IMR-90 (cell line): ENCODE measurements at regions not wholly inside any gene's neighbourhood (a gene's known extent, or its start where the extent isn't known, plus 50 kb on each side); places are given as distances from the start of the nearest gene placed in this dataset.

Source experiments
- ATAC-seq: fragments of 200-7000 bp; cut with Tn5 transposase; 2 replicates; pipeline ENCODE4 v1.9.1; 2020; ENCODE audit warnings: low read depth, mild to moderate bottlenecking, moderate library complexity
- BruUV-seq: library from RNA; stranded (reverse); fragments of 400-500 nt; replicated peaks from 2 replicates; lab custom pipeline; 2021; lab: Mats Ljungman, UMichigan
- CTCF ChIA-PET: fragments of 300-600 bp; formaldehyde crosslinking; extraction: SDS; loops from one replicate; lab custom pipeline; 2021; ENCODE audit warnings: antibody characterized with exemption; lab: Yijun Ruan, JAX
- POLR2A ChIA-PET: fragments of 300-600 bp; sonication (Branson Sonifier 250); formaldehyde crosslinking; loops from one replicate; lab custom pipeline; 2022; ENCODE audit warnings: antibody characterized with exemption; ENCODE audit not compliant: unreplicated experiment; lab: Charles Lee
- DNase-seq: peaks from one replicate; pipeline ENCODE4 v3.0.0; 2013
- H2AFZ ChIP-seq: replicated peaks from 2 replicates; pipeline ENCODE3; 2013; ENCODE audit warnings: low read length, mild to moderate bottlenecking; ENCODE audit not compliant: poor library complexity
- H2AK5ac ChIP-seq: 2 replicates; pipeline ENCODE4 v1.6.1; 2013; ENCODE audit warnings: low read depth, low read length, inconsistent platforms
- H2AK9ac ChIP-seq: replicated peaks from 2 replicates; pipeline ENCODE3; 2013; ENCODE audit warnings: mild to moderate bottlenecking, low read depth, low read length, moderate library complexity; ENCODE audit not compliant: poor library complexity
- H2BK120ac ChIP-seq: 2 replicates; pipeline ENCODE4 v1.6.1; 2013; ENCODE audit warnings: low read depth, low read length, inconsistent platforms
- H2BK15ac ChIP-seq: 3 replicates; pipeline ENCODE4 v1.6.1; 2013; ENCODE audit warnings: low read depth, low read length, inconsistent platforms
- H2BK20ac ChIP-seq: 2 replicates; pipeline ENCODE4 v1.6.1; 2013; ENCODE audit warnings: low read depth, mild to moderate bottlenecking, inconsistent platforms, low read length, moderate library complexity
- H2BK5ac ChIP-seq: 2 replicates; pipeline ENCODE4 v1.6.1; 2013; ENCODE audit warnings: mild to moderate bottlenecking, low read depth, low read length, inconsistent platforms; ENCODE audit not compliant: poor library complexity, severe bottlenecking
- H3K14ac ChIP-seq: replicated peaks from 2 replicates; pipeline ENCODE4 v1.6.1; 2013; ENCODE audit warnings: low read depth, low read length, inconsistent platforms
- H3K18ac ChIP-seq: 2 replicates; pipeline ENCODE4 v1.6.1; 2013; ENCODE audit warnings: low read depth, low read length, control low read depth
- H3K23ac ChIP-seq: 2 replicates; pipeline ENCODE4 v1.6.1; 2013; ENCODE audit warnings: low read depth, low read length, inconsistent platforms
- H3K27ac ChIP-seq: 2 replicates; pipeline ENCODE4 v1.5.1; 2013; ENCODE audit warnings: mild to moderate bottlenecking, control low read depth, low read length; ENCODE audit not compliant: insufficient read depth
- H3K27me3 ChIP-seq: 2 replicates; pipeline ENCODE4 v1.6.1; 2013; ENCODE audit warnings: low read length; ENCODE audit not compliant: control insufficient read depth, insufficient read depth
- H3K36me3 ChIP-seq: 2 replicates; pipeline ENCODE4 v1.6.1; 2013; ENCODE audit warnings: low read length, mixed read lengths; ENCODE audit not compliant: control insufficient read depth, insufficient read depth
- H3K4ac ChIP-seq: 2 replicates; pipeline ENCODE4 v1.6.1; 2013; ENCODE audit warnings: low read depth, low read length, inconsistent platforms
- H3K4me1 ChIP-seq: 2 replicates; pipeline ENCODE4 v1.6.1; 2013; ENCODE audit warnings: low read length, mixed read lengths; ENCODE audit not compliant: control insufficient read depth, insufficient read depth
- H3K4me2 ChIP-seq: 2 replicates; pipeline ENCODE4 v1.6.1; 2013; ENCODE audit warnings: low read depth, mild to moderate bottlenecking, control low read depth, low read length, moderate library complexity
- H3K4me3 ChIP-seq: 2 replicates; pipeline ENCODE4 v1.5.1; 2013; ENCODE audit warnings: low read depth, mild to moderate bottlenecking, control low read depth, low read length, moderate library complexity; ENCODE audit not compliant: insufficient read depth
- H3K56ac ChIP-seq: 2 replicates; pipeline ENCODE4 v1.6.1; 2013; ENCODE audit warnings: low read length, inconsistent platforms; ENCODE audit not compliant: insufficient read depth; ENCODE audit errors: extremely low read depth
- H3K79me1 ChIP-seq, 2 experiments: 2 replicates each; pipeline ENCODE4 v1.6.1; 2013; ENCODE audit warnings: low read length in 2 of 2, inconsistent platforms in 1 of 2, low read depth in 1 of 2
- H3K9ac ChIP-seq: 2 replicates; pipeline ENCODE4 v1.6.1; 2013; ENCODE audit warnings: low read depth, low read length, control low read depth
- H3K9me1 ChIP-seq: 2 replicates; pipeline ENCODE4 v1.6.1; 2013; ENCODE audit warnings: low read length, inconsistent platforms; ENCODE audit not compliant: insufficient read depth
- H3K9me3 ChIP-seq: 2 replicates; pipeline ENCODE4 v1.6.1; 2013; ENCODE audit warnings: low read length; ENCODE audit not compliant: control insufficient read depth, insufficient read depth
- H4K20me1 ChIP-seq: 2 replicates; pipeline ENCODE4 v1.6.1; 2013; ENCODE audit warnings: low read length, inconsistent platforms; ENCODE audit not compliant: insufficient read depth
- H4K5ac ChIP-seq: 2 replicates; pipeline ENCODE4 v1.6.1; 2013; ENCODE audit warnings: mild to moderate bottlenecking, low read depth, low read length, control low read depth
- H4K8ac ChIP-seq, 2 experiments: 2 replicates each; pipeline ENCODE4 v1.6.1; 2013; ENCODE audit warnings: low read depth in 2 of 2, low read length in 2 of 2, control low read depth in 1 of 2, inconsistent platforms in 1 of 2
- H4K91ac ChIP-seq: 2 replicates; pipeline ENCODE4 v1.6.1; 2013; ENCODE audit warnings: low read depth, low read length, inconsistent platforms; ENCODE audit not compliant: insufficient read depth
- BHLHE40 ChIP-seq: fragments of 150-350 bp; IDR thresholded peaks from 2 replicates; pipeline ENCODE4 v1.6.1; 2016; ENCODE audit warnings: mild to moderate bottlenecking, low read depth, low read length
- CEBPB ChIP-seq: IDR thresholded peaks from 2 replicates; pipeline ENCODE4 v1.6.1; 2012; ENCODE audit warnings: low read depth, low read length, improper control_type of control experiment
- CHD1 ChIP-seq: IDR thresholded peaks from 2 replicates; pipeline ENCODE4 v1.6.1; 2012; ENCODE audit warnings: low read depth, low read length, improper control_type of control experiment
- CTCF ChIP-seq: conservative IDR thresholded peaks from 2 replicates; pipeline ENCODE4 v1.5.1; 2012; ENCODE audit warnings: mild to moderate bottlenecking, low read depth, low read length, improper control_type of control experiment
- ELK1 ChIP-seq: fragments of 150-350 bp; IDR thresholded peaks from 2 replicates; pipeline ENCODE4 v1.6.1; 2016; ENCODE audit warnings: low read depth, mild to moderate bottlenecking, low read length, moderate library complexity, borderline replicate concordance
- FOS ChIP-seq: fragments of 150-350 bp; IDR thresholded peaks from 2 replicates; pipeline ENCODE4 v1.6.1; 2016; ENCODE audit warnings: low read depth, low read length
- MAFK ChIP-seq: IDR thresholded peaks from 2 replicates; pipeline ENCODE4 v1.6.1; 2012; ENCODE audit warnings: low read depth, low read length, improper control_type of control experiment
- MAZ ChIP-seq: IDR thresholded peaks from 2 replicates; pipeline ENCODE4 v1.6.1; 2012; ENCODE audit warnings: low read depth, mild to moderate bottlenecking, low read length, improper control_type of control experiment, moderate library complexity, borderline replicate concordance
- MXI1 ChIP-seq: IDR thresholded peaks from 2 replicates; pipeline ENCODE4 v1.6.1; 2012; ENCODE audit warnings: low read depth, mild to moderate bottlenecking, low read length, moderate library complexity, borderline replicate concordance
- NFE2L2 ChIP-seq: fragments of 150-350 bp; IDR thresholded peaks from 2 replicates; pipeline ENCODE4 v1.6.1; 2016; ENCODE audit warnings: low read depth, mild to moderate bottlenecking, low read length
- POLR2A ChIP-seq: IDR thresholded peaks from 2 replicates; pipeline ENCODE4 v1.6.1; 2012; ENCODE audit warnings: mild to moderate bottlenecking, low read depth, low read length
- RAD21 ChIP-seq: IDR thresholded peaks from 2 replicates; pipeline ENCODE4 v1.6.1; 2012; ENCODE audit warnings: low read length, improper control_type of control experiment
- RCOR1 ChIP-seq: IDR thresholded peaks from 2 replicates; pipeline ENCODE4 v1.6.1; 2012; ENCODE audit warnings: mild to moderate bottlenecking, low read length, improper control_type of control experiment; ENCODE audit not compliant: insufficient replicate concordance
- RFX5 ChIP-seq: IDR thresholded peaks from 2 replicates; pipeline ENCODE4 v1.8.0; 2012; ENCODE audit warnings: low read depth, mild to moderate bottlenecking, low read length, moderate library complexity
- SMC3 ChIP-seq: fragments of 150-350 bp; IDR thresholded peaks from 2 replicates; pipeline ENCODE4 v1.6.1; 2016; ENCODE audit warnings: low read depth, mild to moderate bottlenecking, antibody characterized with exemption, low read length, moderate library complexity
- USF2 ChIP-seq: fragments of 150-350 bp; IDR thresholded peaks from 2 replicates; pipeline ENCODE4 v1.6.1; 2017; ENCODE audit warnings: mild to moderate bottlenecking, antibody characterized with exemption, low read length, low read depth
- WGBS, 2 experiments: methylation state at CpG; one replicate each; pipeline versions ENCODE4 v1.1.5 to v1.1.7; 2013; ENCODE audit warnings: missing lambda C conversion rate in 2 of 2; ENCODE audit not compliant: insufficient read length in 1 of 2; ENCODE audit errors: extremely low coverage in 2 of 2; 5-methylcytosine and 5-hydroxymethylcytosine counted together
- dilution Hi-C: fragments of 300-500 bp; cut with HindIII; formaldehyde crosslinking; loops from one replicate; pipeline ENCODE4 v1.14.3; 2018; ENCODE audit warnings: low sequenced_read_pairs; ENCODE audit not compliant: unreplicated experiment
- in situ Hi-C: fragments of 300-500 bp; cut with MboI; formaldehyde crosslinking; loops from 3 replicates; pipeline ENCODE4 v1.14.3; 2019; ENCODE audit warnings: low sequenced_read_pairs, inconsistent platforms, mixed read lengths
- intact Hi-C: fragments of 100-400 bp; cut with micrococcal nuclease; formaldehyde crosslinking; loops from 2 replicates; pipeline ENCODE4 v1.10.0; 2022

- Histone ChIP-seq H4K8ac (no peak overlapping the region; a peak in 1 of 4 replicates), H3K79me1 (no peaks in the 10 kb centered on the region), H3K9me3 (no peaks in the 10 kb centered on the region; the same call in 1 of the 2 replicates), H4K20me1 (no peaks in the 10 kb centered on the region), H3K27me3 (no peaks in the 10 kb centered on the region), H3K4me1 (peaks cover 3% of the 10 kb centered on the region; the same call in 1 of the 2 replicates), H3K14ac (no peak overlapping the region), H3K27ac (no peak overlapping the region), H2AFZ (no peak overlapping the region), H2AK9ac (no peak overlapping the region), H3K4me2 (no peak overlapping the region), H2BK120ac (no peak overlapping the region), H3K18ac (no peak overlapping the region; the same call in 1 of the 2 replicates), H2AK5ac (peak overlapping the region; percentile 13), H2BK15ac (peak overlapping the region; percentile 4; the same call in 1 of the 3 replicates), H2BK20ac (no peak overlapping the region), H3K4me3 (no peak overlapping the region), H3K56ac (no peak overlapping the region), H3K9ac (no peak overlapping the region), H3K23ac (0 out of 2 replicates have a peak overlapping the region, but pooled peaks have one; percentile 17), H3K36me3 (no peaks in the 10 kb centered on the region), H2BK5ac (no peak overlapping the region), H3K4ac (no peak overlapping the region), H4K91ac (no peak overlapping the region), H3K9me1 (no peaks in the 10 kb centered on the region), H4K5ac (peak overlapping the region; percentile 4; the same call in 1 of the 2 replicates)
- no TSS peak for BruUV-seq
- dilution Hi-C loops = no loop called here
- intact Hi-C loops = no loop called here
- WGBS, 2 experiments = 83% methylated on average over 3 of the region's 4 CpGs; no CpG with 5 or more reads in 1 of the 2 experiments
- ChIA-PET POLR2A (interaction anchor here (0.5 kb wide), 1 partner anchor 43 kb away, joined by 3 read pairs; no protein-coding TSS in a partner anchor), CTCF (no interaction called here)
- DNase-seq (peak; percentile 56), ATAC-seq (no peak)
- TF ChIP-seq CTCF (no peak), NFE2L2 (no peak), MAFK (no peak), MAZ (no peak), MXI1 (no peak), USF2 (no peak), CHD1 (no peak), RCOR1 (no peak), RAD21 (no peak), SMC3 (no peak), ELK1 (no peak), CEBPB (no peak), RFX5 (no peak), POLR2A (no peak), BHLHE40 (no peak), FOS (no peak)
- in situ Hi-C loops = no loop called here
These were observed 102.2 kb downstream of the TMX1 start for GRCh38 chr14:51342226-51342625.
